WTC11 (cell line): ENCODE measurements at regions not wholly inside any gene's neighbourhood (a gene's known extent, or its start where the extent isn't known, plus 50 kb on each side); places are given as distances from the start of the nearest gene placed in this dataset.

ENCODE experiments used
- ATAC-seq: fragments of 200-7000 bp; cut with Tn5 transposase; 2 replicates; pipeline ENCODE4 v1.10.0; 2021; ENCODE audit warnings: mild to moderate bottlenecking, moderate library complexity
- CTCF ChIA-PET: fragments of 300-600 bp; sonication (Branson Sonifier 250); formaldehyde crosslinking; loops from one replicate; lab custom pipeline; 2021; ENCODE audit warnings: antibody characterized with exemption; lab: Charles Lee
- POLR2A ChIA-PET: fragments of 350-600 bp; sonication (Branson Sonifier 250); formaldehyde crosslinking; loops from one replicate; lab custom pipeline; 2021; ENCODE audit warnings: antibody characterized with exemption; lab: Charles Lee
- DNase-seq: peaks from one replicate; pipeline ENCODE4 v3.0.0; 2021; ENCODE audit warnings: low spot score
- H3K27ac Mint-ChIP-seq: 2 replicates; pipeline ENCODE4 v1.8.0; 2021; ENCODE audit warnings: mixed read lengths
- H3K27me3 Mint-ChIP-seq: 2 replicates; pipeline ENCODE4 v1.8.0; 2021; ENCODE audit warnings: low read depth, mild to moderate bottlenecking, moderate library complexity, mixed read lengths
- H3K36me3 Mint-ChIP-seq: 2 replicates; pipeline ENCODE4 v1.8.0; 2021; ENCODE audit warnings: mixed read lengths
- H3K4me1 Mint-ChIP-seq: 2 replicates; pipeline ENCODE4 v1.8.0; 2022; ENCODE audit warnings: mixed read lengths
- H3K4me3 Mint-ChIP-seq: 2 replicates; pipeline ENCODE4 v1.8.0; 2021; ENCODE audit warnings: mild to moderate bottlenecking, moderate library complexity, mixed read lengths
- H3K9me3 Mint-ChIP-seq: 2 replicates; pipeline ENCODE4 v1.8.0; 2021; ENCODE audit warnings: mixed read lengths
- CREM ChIP-seq: sonication (generic); formaldehyde crosslinking; IDR thresholded peaks from 2 replicates; pipeline ENCODE4 v1.8.1; 2022; ENCODE audit warnings: mild to moderate bottlenecking, missing genetic modification reagents, moderate library complexity
- ESRRA ChIP-seq: sonication (generic); formaldehyde crosslinking; IDR thresholded peaks from 2 replicates; pipeline ENCODE4 v1.8.1; 2022; ENCODE audit warnings: mild to moderate bottlenecking, missing genetic modification reagents, borderline replicate concordance
- IRF2 ChIP-seq: sonication (generic); formaldehyde crosslinking; IDR thresholded peaks from 2 replicates; pipeline ENCODE4 v1.8.0; 2022; ENCODE audit warnings: low read depth, missing genetic modification reagents, borderline replicate concordance
- KAT7 ChIP-seq: sonication (generic); formaldehyde crosslinking; IDR thresholded peaks from 2 replicates; pipeline ENCODE4 v1.8.1; 2023; ENCODE audit warnings: missing genetic modification reagents, mild to moderate bottlenecking, borderline replicate concordance
- NFE2L1 ChIP-seq: sonication (generic); formaldehyde crosslinking; IDR thresholded peaks from 2 replicates; pipeline ENCODE4 v1.8.1; 2023; ENCODE audit warnings: missing genetic modification reagents
- NR1H2 ChIP-seq: sonication (generic); formaldehyde crosslinking; IDR thresholded peaks from 2 replicates; pipeline ENCODE4 v1.9.0; 2021; ENCODE audit warnings: mild to moderate bottlenecking, moderate library complexity, missing genetic modification reagents
- RORB ChIP-seq: fragments of 250-450 bp; sonication (Bioruptor Pico); IDR thresholded peaks from 2 replicates; pipeline ENCODE4 v1.9.0; 2021; ENCODE audit warnings: mild to moderate bottlenecking
- SMAD3 ChIP-seq: sonication (generic); formaldehyde crosslinking; IDR thresholded peaks from 2 replicates; pipeline ENCODE4 v1.8.0; 2022; ENCODE audit warnings: missing genetic modification reagents, mild to moderate bottlenecking, borderline replicate concordance
- TF ChIP-seq, protein P1 (sequence below): fragments of 250-450 bp; sonication (Bioruptor Pico); IDR thresholded peaks from 2 replicates; pipeline ENCODE4 v1.9.0; 2021; ENCODE audit warnings: mild to moderate bottlenecking, borderline replicate concordance
- TF ChIP-seq, protein P2 (sequence below): sonication (generic); formaldehyde crosslinking; IDR thresholded peaks from 2 replicates; pipeline ENCODE4 v1.8.0; 2022; ENCODE audit warnings: missing genetic modification reagents
- TF ChIP-seq, protein P3 (sequence below): sonication (generic); formaldehyde crosslinking; IDR thresholded peaks from 2 replicates; pipeline ENCODE4 v1.8.1; 2022; ENCODE audit warnings: missing genetic modification reagents, borderline replicate concordance
- TF ChIP-seq, protein P4 (sequence below): sonication (generic); formaldehyde crosslinking; IDR thresholded peaks from 2 replicates; pipeline ENCODE4 v1.8.0; 2022; ENCODE audit warnings: mild to moderate bottlenecking, missing genetic modification reagents
- TF ChIP-seq, protein P5 (sequence below): sonication (generic); formaldehyde crosslinking; IDR thresholded peaks from 2 replicates; pipeline ENCODE4 v1.8.1; 2023; ENCODE audit warnings: mild to moderate bottlenecking, missing genetic modification reagents
- TF ChIP-seq, protein P6 (sequence below): sonication (generic); formaldehyde crosslinking; IDR thresholded peaks from 2 replicates; pipeline ENCODE4 v1.8.1; 2023; ENCODE audit warnings: mild to moderate bottlenecking, missing genetic modification reagents, moderate library complexity
- TF ChIP-seq, protein P7 (sequence below): sonication (generic); formaldehyde crosslinking; conservative IDR thresholded peaks from 2 replicates; pipeline ENCODE4 v1.8.1; 2023; ENCODE audit warnings: mild to moderate bottlenecking, low read depth, missing genetic modification reagents, moderate library complexity

DNA sequence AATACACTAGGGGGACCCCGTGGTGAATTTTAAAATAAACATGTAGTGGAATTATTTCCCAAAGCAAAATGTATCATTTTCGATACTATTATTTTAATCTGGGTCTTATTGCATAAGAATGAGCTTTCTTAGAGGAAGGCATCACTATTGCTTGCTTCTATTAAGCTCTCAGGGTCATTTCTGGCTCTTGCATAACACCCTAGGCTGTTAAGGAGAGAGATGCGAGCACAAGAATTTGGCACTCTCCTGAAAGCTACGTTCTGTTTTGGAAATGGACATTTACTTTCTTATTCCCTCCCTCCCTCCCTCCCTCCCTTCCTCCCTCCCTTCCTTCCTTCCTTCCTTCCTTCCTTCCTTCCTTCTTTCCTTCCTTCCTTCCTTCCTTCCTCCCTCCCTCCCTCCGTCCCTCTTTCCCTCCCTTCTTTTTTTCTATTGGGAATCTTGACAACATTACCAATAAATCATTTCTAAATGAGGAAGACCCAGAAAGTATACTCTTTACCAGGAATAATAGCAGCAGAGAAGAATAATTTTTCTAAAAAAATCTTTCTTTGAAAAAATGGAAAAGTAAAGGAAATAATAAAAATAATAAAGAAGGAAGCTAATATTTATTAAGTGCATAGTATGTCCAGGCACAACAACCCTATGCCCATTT is 83.6 kb upstream of the BDNF start:
- Mint-ChIP-seq H3K9me3 (no peaks in the 10 kb centered on the region), H3K27ac (no peak overlapping the region), H3K4me1 (no peaks in the 10 kb centered on the region), H3K36me3 (no peaks in the 10 kb centered on the region), H3K4me3 (no peak overlapping the region), H3K27me3 (peaks cover 77% of the 10 kb centered on the region)
- ChIA-PET CTCF (interaction anchor here (1.0 kb wide), 1 partner anchor 79 kb away, joined by 3 read pairs; no protein-coding TSS in a partner anchor), POLR2A (no interaction called here)
- no peak for TF ChIP-seq SMAD3
- no peak for TF ChIP-seq RORB (CRISPR knock-in tag)
- TF ChIP-seq NR1H2 (CRISPR knock-in tag) = no peak
- ATAC-seq (no peak), DNase-seq (no peak)

DNA sequence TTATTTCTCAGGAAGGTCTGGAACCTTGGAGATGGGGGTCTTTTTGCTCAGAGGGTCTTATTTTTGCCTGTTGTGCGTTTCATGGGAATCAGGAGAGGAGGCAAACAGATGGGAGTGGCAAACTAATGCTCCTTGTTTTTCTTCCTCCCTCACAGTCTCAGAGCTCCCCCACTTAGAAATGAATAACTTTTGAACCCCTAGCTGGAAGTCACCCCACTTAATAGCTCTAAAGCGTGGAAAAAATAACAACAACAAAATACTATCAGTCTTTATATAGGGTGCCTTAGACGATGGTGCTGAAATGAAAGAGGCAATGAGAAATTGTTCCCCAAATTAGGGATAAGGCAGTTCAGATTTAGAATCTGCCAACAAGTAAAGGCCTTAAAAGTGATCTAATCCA is 76.8 kb upstream of the BDNF start:
- H3K4me1 Mint-ChIP-seq = no peaks in the 10 kb centered on the region
- CTCF ChIA-PET = no interaction called here
- no peak overlapping the region for H3K4me3 Mint-ChIP-seq
- peaks cover 39% of the 10 kb centered on the region for H3K27me3 Mint-ChIP-seq
- no peak overlapping the region for H3K27ac Mint-ChIP-seq
- POLR2A ChIA-PET = no interaction called here
- TF ChIP-seq, protein P1, sequence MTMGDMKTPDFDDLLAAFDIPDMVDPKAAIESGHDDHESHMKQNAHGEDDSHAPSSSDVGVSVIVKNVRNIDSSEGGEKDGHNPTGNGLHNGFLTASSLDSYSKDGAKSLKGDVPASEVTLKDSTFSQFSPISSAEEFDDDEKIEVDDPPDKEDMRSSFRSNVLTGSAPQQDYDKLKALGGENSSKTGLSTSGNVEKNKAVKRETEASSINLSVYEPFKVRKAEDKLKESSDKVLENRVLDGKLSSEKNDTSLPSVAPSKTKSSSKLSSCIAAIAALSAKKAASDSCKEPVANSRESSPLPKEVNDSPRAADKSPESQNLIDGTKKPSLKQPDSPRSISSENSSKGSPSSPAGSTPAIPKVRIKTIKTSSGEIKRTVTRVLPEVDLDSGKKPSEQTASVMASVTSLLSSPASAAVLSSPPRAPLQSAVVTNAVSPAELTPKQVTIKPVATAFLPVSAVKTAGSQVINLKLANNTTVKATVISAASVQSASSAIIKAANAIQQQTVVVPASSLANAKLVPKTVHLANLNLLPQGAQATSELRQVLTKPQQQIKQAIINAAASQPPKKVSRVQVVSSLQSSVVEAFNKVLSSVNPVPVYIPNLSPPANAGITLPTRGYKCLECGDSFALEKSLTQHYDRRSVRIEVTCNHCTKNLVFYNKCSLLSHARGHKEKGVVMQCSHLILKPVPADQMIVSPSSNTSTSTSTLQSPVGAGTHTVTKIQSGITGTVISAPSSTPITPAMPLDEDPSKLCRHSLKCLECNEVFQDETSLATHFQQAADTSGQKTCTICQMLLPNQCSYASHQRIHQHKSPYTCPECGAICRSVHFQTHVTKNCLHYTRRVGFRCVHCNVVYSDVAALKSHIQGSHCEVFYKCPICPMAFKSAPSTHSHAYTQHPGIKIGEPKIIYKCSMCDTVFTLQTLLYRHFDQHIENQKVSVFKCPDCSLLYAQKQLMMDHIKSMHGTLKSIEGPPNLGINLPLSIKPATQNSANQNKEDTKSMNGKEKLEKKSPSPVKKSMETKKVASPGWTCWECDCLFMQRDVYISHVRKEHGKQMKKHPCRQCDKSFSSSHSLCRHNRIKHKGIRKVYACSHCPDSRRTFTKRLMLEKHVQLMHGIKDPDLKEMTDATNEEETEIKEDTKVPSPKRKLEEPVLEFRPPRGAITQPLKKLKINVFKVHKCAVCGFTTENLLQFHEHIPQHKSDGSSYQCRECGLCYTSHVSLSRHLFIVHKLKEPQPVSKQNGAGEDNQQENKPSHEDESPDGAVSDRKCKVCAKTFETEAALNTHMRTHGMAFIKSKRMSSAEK (CRISPR knock-in tag) = no peak
- TF ChIP-seq, protein P2, sequence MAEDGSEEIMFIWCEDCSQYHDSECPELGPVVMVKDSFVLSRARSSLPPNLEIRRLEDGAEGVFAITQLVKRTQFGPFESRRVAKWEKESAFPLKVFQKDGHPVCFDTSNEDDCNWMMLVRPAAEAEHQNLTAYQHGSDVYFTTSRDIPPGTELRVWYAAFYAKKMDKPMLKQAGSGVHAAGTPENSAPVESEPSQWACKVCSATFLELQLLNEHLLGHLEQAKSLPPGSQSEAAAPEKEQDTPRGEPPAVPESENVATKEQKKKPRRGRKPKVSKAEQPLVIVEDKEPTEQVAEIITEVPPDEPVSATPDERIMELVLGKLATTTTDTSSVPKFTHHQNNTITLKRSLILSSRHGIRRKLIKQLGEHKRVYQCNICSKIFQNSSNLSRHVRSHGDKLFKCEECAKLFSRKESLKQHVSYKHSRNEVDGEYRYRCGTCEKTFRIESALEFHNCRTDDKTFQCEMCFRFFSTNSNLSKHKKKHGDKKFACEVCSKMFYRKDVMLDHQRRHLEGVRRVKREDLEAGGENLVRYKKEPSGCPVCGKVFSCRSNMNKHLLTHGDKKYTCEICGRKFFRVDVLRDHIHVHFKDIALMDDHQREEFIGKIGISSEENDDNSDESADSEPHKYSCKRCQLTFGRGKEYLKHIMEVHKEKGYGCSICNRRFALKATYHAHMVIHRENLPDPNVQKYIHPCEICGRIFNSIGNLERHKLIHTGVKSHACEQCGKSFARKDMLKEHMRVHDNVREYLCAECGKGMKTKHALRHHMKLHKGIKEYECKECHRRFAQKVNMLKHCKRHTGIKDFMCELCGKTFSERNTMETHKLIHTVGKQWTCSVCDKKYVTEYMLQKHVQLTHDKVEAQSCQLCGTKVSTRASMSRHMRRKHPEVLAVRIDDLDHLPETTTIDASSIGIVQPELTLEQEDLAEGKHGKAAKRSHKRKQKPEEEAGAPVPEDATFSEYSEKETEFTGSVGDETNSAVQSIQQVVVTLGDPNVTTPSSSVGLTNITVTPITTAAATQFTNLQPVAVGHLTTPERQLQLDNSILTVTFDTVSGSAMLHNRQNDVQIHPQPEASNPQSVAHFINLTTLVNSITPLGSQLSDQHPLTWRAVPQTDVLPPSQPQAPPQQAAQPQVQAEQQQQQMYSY (CRISPR knock-in tag) = no peak
- ATAC-seq (no peak), DNase-seq (no peak)
- no peaks in the 10 kb centered on the region for H3K36me3 Mint-ChIP-seq
- H3K9me3 Mint-ChIP-seq = peaks cover 4% of the 10 kb centered on the region

DNA sequence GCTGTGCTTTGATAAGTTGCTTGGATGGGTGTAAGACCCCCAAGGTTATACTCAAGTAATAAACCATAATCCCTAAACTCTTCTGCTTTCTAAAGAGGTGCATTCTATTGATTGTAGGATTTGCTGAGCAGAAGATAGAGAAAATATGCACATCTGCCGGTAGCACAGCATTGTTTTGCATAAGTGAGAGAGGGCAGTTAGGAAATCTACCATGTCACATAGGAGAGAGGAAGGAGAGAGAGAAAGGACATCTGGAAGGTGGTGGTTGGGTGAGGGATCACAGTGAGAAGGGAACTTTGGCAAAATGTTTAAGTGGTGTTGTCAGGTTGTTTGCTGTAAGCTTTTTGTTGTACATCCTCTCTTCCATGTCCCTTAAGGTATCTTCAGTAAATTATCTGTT is 73.6 kb upstream of the BDNF start:
- Mint-ChIP-seq H3K27ac (no peak overlapping the region), H3K4me3 (no peak overlapping the region), H3K4me1 (no peaks in the 10 kb centered on the region), H3K36me3 (no peaks in the 10 kb centered on the region), H3K9me3 (peaks cover 4% of the 10 kb centered on the region), H3K27me3 (peaks cover 35% of the 10 kb centered on the region)
- DNase-seq (no peak), ATAC-seq (no peak)
- POLR2A ChIA-PET = no interaction called here
- CTCF ChIA-PET = no interaction called here
- TF ChIP-seq ESRRA (CRISPR knock-in tag) (no peak), KAT7 (CRISPR knock-in tag) (no peak), IRF2 (CRISPR knock-in tag) (no peak), CREM (CRISPR knock-in tag) (no peak), NFE2L1 (no peak)
- TF ChIP-seq, protein P3, sequence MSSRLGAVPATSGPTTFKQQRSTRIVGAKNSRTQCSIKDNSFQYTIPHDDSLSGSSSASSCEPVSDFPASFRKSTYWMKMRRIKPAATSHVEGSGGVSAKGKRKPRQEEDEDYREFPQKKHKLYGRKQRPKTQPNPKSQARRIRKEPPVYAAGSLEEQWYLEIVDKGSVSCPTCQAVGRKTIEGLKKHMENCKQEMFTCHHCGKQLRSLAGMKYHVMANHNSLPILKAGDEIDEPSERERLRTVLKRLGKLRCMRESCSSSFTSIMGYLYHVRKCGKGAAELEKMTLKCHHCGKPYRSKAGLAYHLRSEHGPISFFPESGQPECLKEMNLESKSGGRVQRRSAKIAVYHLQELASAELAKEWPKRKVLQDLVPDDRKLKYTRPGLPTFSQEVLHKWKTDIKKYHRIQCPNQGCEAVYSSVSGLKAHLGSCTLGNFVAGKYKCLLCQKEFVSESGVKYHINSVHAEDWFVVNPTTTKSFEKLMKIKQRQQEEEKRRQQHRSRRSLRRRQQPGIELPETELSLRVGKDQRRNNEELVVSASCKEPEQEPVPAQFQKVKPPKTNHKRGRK = no peak
- TF ChIP-seq, protein P4, sequence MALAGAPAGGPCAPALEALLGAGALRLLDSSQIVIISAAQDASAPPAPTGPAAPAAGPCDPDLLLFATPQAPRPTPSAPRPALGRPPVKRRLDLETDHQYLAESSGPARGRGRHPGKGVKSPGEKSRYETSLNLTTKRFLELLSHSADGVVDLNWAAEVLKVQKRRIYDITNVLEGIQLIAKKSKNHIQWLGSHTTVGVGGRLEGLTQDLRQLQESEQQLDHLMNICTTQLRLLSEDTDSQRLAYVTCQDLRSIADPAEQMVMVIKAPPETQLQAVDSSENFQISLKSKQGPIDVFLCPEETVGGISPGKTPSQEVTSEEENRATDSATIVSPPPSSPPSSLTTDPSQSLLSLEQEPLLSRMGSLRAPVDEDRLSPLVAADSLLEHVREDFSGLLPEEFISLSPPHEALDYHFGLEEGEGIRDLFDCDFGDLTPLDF = no peak
- TF ChIP-seq, protein P5, sequence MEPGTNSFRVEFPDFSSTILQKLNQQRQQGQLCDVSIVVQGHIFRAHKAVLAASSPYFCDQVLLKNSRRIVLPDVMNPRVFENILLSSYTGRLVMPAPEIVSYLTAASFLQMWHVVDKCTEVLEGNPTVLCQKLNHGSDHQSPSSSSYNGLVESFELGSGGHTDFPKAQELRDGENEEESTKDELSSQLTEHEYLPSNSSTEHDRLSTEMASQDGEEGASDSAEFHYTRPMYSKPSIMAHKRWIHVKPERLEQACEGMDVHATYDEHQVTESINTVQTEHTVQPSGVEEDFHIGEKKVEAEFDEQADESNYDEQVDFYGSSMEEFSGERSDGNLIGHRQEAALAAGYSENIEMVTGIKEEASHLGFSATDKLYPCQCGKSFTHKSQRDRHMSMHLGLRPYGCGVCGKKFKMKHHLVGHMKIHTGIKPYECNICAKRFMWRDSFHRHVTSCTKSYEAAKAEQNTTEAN (CRISPR knock-in tag) = no peak
- TF ChIP-seq, protein P6, sequence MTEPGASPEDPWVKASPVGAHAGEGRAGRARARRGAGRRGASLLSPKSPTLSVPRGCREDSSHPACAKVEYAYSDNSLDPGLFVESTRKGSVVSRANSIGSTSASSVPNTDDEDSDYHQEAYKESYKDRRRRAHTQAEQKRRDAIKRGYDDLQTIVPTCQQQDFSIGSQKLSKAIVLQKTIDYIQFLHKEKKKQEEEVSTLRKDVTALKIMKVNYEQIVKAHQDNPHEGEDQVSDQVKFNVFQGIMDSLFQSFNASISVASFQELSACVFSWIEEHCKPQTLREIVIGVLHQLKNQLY (CRISPR knock-in tag) = no peak
- TF ChIP-seq, protein P7, sequence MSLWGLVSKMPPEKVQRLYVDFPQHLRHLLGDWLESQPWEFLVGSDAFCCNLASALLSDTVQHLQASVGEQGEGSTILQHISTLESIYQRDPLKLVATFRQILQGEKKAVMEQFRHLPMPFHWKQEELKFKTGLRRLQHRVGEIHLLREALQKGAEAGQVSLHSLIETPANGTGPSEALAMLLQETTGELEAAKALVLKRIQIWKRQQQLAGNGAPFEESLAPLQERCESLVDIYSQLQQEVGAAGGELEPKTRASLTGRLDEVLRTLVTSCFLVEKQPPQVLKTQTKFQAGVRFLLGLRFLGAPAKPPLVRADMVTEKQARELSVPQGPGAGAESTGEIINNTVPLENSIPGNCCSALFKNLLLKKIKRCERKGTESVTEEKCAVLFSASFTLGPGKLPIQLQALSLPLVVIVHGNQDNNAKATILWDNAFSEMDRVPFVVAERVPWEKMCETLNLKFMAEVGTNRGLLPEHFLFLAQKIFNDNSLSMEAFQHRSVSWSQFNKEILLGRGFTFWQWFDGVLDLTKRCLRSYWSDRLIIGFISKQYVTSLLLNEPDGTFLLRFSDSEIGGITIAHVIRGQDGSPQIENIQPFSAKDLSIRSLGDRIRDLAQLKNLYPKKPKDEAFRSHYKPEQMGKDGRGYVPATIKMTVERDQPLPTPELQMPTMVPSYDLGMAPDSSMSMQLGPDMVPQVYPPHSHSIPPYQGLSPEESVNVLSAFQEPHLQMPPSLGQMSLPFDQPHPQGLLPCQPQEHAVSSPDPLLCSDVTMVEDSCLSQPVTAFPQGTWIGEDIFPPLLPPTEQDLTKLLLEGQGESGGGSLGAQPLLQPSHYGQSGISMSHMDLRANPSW (CRISPR knock-in tag) = no peak
